Endothelial cell of umbilical vein (primary cell): ENCODE measurements at regions not wholly inside any gene's neighbourhood (a gene's known extent, or its start where the extent isn't known, plus 50 kb on each side); places are given as distances from the start of the nearest gene placed in this dataset.

Experiments
- BruUV-seq: library from RNA; stranded (reverse); fragments of 400-500 nt; replicated peaks from 2 replicates; lab custom pipeline; 2021; lab: Mats Ljungman, UMichigan
- CTCF ChIA-PET: fragments of 300-600, 350-600 bp; sonication (Branson Sonifier 250); formaldehyde crosslinking; loops from one replicate; lab custom pipeline; 2021; ENCODE audit warnings: antibody characterized with exemption, inconsistent platforms; lab: Charles Lee
- POLR2A ChIA-PET: fragments of 300-600, 350-600 bp; sonication (Branson Sonifier 250); formaldehyde crosslinking; loops from one replicate; lab custom pipeline; 2021; ENCODE audit warnings: antibody characterized with exemption, inconsistent platforms; lab: Charles Lee
- DNase-seq: peaks from one replicate; pipeline ENCODE4 v3.0.0-alpha.2; 2011; ENCODE audit warnings: low read depth, low spot score
- FAIRE-seq: peaks from 2 replicates; lab custom pipeline; 2011; peaks lifted over from hg19 to GRCh38; lab: Jason Lieb, UNC
- H2AFZ ChIP-seq: 2 replicates; pipeline ENCODE4 v1.6.0; 2012; ENCODE audit warnings: low read depth, low read length, control low read depth, inconsistent platforms
- H3K27ac ChIP-seq: 2 replicates; pipeline ENCODE4 v1.5.1; 2011; ENCODE audit warnings: low read depth, mild to moderate bottlenecking, control low read depth, low read length, moderate library complexity; ENCODE audit not compliant: insufficient read depth
- H3K27me3 ChIP-seq, 2 experiments: 2 replicates each; pipeline versions ENCODE4 v1.6.0 to v1.6.1; 2011; ENCODE audit warnings: low read length in 2 of 2, mixed read lengths in 1 of 2; ENCODE audit not compliant: control insufficient read depth in 2 of 2, insufficient read depth in 2 of 2
- H3K36me3 ChIP-seq, 2 experiments: 2 replicates in 1 of 2; 3 replicates in 1 of 2; pipeline ENCODE4 v1.5.1; 2011; ENCODE audit warnings: low read length in 2 of 2, mild to moderate bottlenecking in 1 of 2, moderate library complexity in 1 of 2; ENCODE audit not compliant: control insufficient read depth in 2 of 2, insufficient read depth in 2 of 2; ENCODE audit errors: extremely low read depth in 1 of 2
- H3K4me1 ChIP-seq: 3 replicates; pipeline ENCODE4 v1.5.1; 2011; ENCODE audit warnings: mild to moderate bottlenecking, low read length; ENCODE audit not compliant: control insufficient read depth, insufficient read depth; ENCODE audit errors: extremely low read depth
- H3K4me2 ChIP-seq: 2 replicates; pipeline ENCODE4 v1.6.1; 2011; ENCODE audit warnings: low read length, control low read depth, mixed read lengths; ENCODE audit not compliant: insufficient read depth
- H3K4me3 ChIP-seq, 3 experiments: fragments of 200-600 bp in 1 of 3; sonication (generic), shearing (Covaris generic) in 1 of 3; replicated peaks in 1 of 3; 2 replicates each; pipeline ENCODE4 v1.5.1; 2011 to 2016; ENCODE audit warnings: control low read depth in 3 of 3, low read length in 3 of 3, mild to moderate bottlenecking in 2 of 3, inconsistent platforms in 1 of 3, low read depth in 1 of 3, moderate library complexity in 1 of 3; ENCODE audit not compliant: insufficient read depth in 1 of 3
- H3K79me2 ChIP-seq: 2 replicates; pipeline ENCODE4 v1.6.0; 2012; ENCODE audit warnings: low read length, inconsistent platforms; ENCODE audit not compliant: control insufficient read depth, insufficient read depth
- H3K9ac ChIP-seq: replicated peaks from 2 replicates; pipeline ENCODE3; 2011; ENCODE audit warnings: low read length, control low read depth; ENCODE audit not compliant: insufficient read depth; ENCODE audit errors: extremely low read depth
- H3K9me1 ChIP-seq: replicated peaks from 3 replicates; pipeline ENCODE4 v1.6.0; 2011; ENCODE audit warnings: mild to moderate bottlenecking, low read length; ENCODE audit not compliant: control insufficient read depth, insufficient read depth; ENCODE audit errors: extremely low read depth
- H3K9me3 ChIP-seq: replicated peaks from 2 replicates; pipeline ENCODE4 v1.5.1; 2012; ENCODE audit warnings: low read length, inconsistent platforms; ENCODE audit not compliant: control insufficient read depth, insufficient read depth
- H4K20me1 ChIP-seq: replicated peaks from 2 replicates; pipeline ENCODE3; 2011; ENCODE audit warnings: mild to moderate bottlenecking, low read length; ENCODE audit not compliant: control insufficient read depth, insufficient read depth; ENCODE audit errors: extremely low read depth
- EZH2 ChIP-seq: IDR thresholded peaks from 2 replicates; pipeline ENCODE4 v1.6.1; 2012; ENCODE audit warnings: borderline replicate concordance, low read depth, mild to moderate bottlenecking, moderate library complexity, low read length, inconsistent platforms; ENCODE audit not compliant: severe bottlenecking
- FOS ChIP-seq: IDR thresholded peaks from 2 replicates; pipeline ENCODE4 v1.6.1; 2011; ENCODE audit warnings: mild to moderate bottlenecking, low read length, moderate library complexity, borderline replicate concordance; ENCODE audit not compliant: insufficient read depth
- GATA2 ChIP-seq: IDR thresholded peaks from 2 replicates; pipeline ENCODE4 v1.7.0; 2011; ENCODE audit warnings: low read depth, mild to moderate bottlenecking, moderate library complexity, mixed read lengths, low read length; ENCODE audit not compliant: insufficient read length, insufficient read depth
- JUN ChIP-seq: IDR thresholded peaks from 2 replicates; pipeline ENCODE4 v1.6.1; 2011; ENCODE audit warnings: borderline replicate concordance, low read depth; ENCODE audit not compliant: insufficient read length, insufficient read depth
- MAX ChIP-seq: IDR thresholded peaks from 2 replicates; pipeline ENCODE4 v1.6.1; 2011; ENCODE audit not compliant: insufficient read depth, insufficient read length
- MYC ChIP-seq: IDR thresholded peaks from one replicate; pipeline ENCODE4 v1.6.1; 2011; ENCODE audit warnings: mild to moderate bottlenecking, low read depth, low read length
- POLR2A ChIP-seq: IDR thresholded peaks from 2 replicates; pipeline ENCODE4 v1.6.1; 2012; ENCODE audit warnings: low read depth, mild to moderate bottlenecking, control low read depth, low read length
- POLR2AphosphoS5 ChIP-seq: IDR thresholded peaks from 2 replicates; pipeline ENCODE4 v1.6.1; 2012; ENCODE audit warnings: low read depth, mild to moderate bottlenecking, control low read depth, low read length, moderate library complexity; ENCODE audit not compliant: insufficient read depth
- dilution Hi-C: fragments of 300-500 bp; cut with MboI; formaldehyde crosslinking; loops from one replicate; pipeline ENCODE4 v1.15.0; 2019; ENCODE audit warnings: low sequenced_read_pairs; ENCODE audit not compliant: extremely low pct_ligation_motif_present
- intact Hi-C: fragments of 100-400 bp; cut with micrococcal nuclease; formaldehyde crosslinking; loops from one replicate; pipeline ENCODE4 v1.10.0; 2022
- TF ChIP-seq, protein P1 (sequence below), 2 donors: IDR thresholded peaks; 1 replicate in 1 of 2; 2 replicates in 1 of 2; pipeline ENCODE4 v1.5.1; 2011; ENCODE audit warnings: low read length in 2 of 2, mild to moderate bottlenecking in 2 of 2, moderate library complexity in 2 of 2, control low read depth in 1 of 2, inconsistent platforms in 1 of 2, low read depth in 1 of 2; ENCODE audit not compliant: insufficient read depth in 1 of 2; ENCODE audit errors: extremely low read depth in 1 of 2

DNA sequence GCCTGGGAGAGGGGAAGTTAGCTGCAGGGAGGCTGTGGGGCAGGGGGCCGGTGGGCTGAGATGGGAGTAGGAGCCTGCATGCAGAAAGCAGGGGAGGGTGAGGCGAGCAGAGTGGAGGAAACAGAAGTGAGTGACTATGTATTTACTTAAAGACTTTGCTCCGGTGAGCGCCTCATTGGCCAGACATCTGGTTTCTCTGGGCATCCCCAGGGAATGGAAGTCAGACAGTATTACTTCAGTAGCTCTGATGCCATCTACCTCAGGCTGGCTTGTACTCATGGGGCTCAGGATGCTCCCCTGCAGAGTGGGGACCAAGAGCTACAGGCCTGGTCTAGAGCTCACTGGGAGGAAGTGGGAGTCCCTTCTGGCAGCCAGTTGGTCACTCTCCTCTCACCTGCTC lies 78.2 kb upstream of the ARAP3 start:
- BruUV-seq, result no TSS peak
- DNase-seq (no peak), FAIRE-seq (no peak)
- H3K9ac ChIP-seq, result no peak overlapping the region
- TF ChIP-seq POLR2A (no peak), GATA2 (no peak), MYC (no peak), JUN (no peak), MAX (no peak), FOS (no peak), EZH2 (no peak), POLR2AphosphoS5 (no peak)
- TF ChIP-seq, protein P1, sequence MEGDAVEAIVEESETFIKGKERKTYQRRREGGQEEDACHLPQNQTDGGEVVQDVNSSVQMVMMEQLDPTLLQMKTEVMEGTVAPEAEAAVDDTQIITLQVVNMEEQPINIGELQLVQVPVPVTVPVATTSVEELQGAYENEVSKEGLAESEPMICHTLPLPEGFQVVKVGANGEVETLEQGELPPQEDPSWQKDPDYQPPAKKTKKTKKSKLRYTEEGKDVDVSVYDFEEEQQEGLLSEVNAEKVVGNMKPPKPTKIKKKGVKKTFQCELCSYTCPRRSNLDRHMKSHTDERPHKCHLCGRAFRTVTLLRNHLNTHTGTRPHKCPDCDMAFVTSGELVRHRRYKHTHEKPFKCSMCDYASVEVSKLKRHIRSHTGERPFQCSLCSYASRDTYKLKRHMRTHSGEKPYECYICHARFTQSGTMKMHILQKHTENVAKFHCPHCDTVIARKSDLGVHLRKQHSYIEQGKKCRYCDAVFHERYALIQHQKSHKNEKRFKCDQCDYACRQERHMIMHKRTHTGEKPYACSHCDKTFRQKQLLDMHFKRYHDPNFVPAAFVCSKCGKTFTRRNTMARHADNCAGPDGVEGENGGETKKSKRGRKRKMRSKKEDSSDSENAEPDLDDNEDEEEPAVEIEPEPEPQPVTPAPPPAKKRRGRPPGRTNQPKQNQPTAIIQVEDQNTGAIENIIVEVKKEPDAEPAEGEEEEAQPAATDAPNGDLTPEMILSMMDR (IDR thresholded peaks at IDR 0.05; ENCODE audit: extremely low read depth in 1 of 2, insufficient read depth in 1 of 2, low read depth in 1 of 2, low read length in 2 of 2), result no peak
- H3K9me1 ChIP-seq, result no peaks in the 10 kb centered on the region
- H3K4me2 ChIP-seq, result no peak overlapping the region
- no peaks in the 10 kb centered on the region for H4K20me1 ChIP-seq
- H3K4me1 ChIP-seq, result no peaks in the 10 kb centered on the region
- ChIA-PET CTCF (interaction anchor here (1.1 to 1.9 kb wide), 3 partner anchors 119 to 201 kb away, joined by 4 to 13 read pairs (median 6); partner anchors contain the start of gene PCDH1), POLR2A (no interaction called here)
- H2AFZ ChIP-seq, result no peak overlapping the region
- H3K9me3 ChIP-seq, result no peaks in the 10 kb centered on the region
- no peaks in the 10 kb centered on the region for H3K36me3 ChIP-seq
- no peaks in the 10 kb centered on the region for H3K79me2 ChIP-seq
- intact Hi-C loops (no loop called here), dilution Hi-C loops (no loop called here)
- H3K4me3 ChIP-seq, result no peak overlapping the region
- H3K27me3 ChIP-seq, result peaks cover 6 to 22% of the 10 kb centered on the region in 2 experiments
- H3K27ac ChIP-seq, result no peak overlapping the region
